Activated naive CD4-positive, alpha-beta T cell treated with anti-CD3 and anti-CD28 coated beads for 36 hours (primary cell): ENCODE measurements at regions not wholly inside any gene's neighbourhood (a gene's known extent, or its start where the extent isn't known, plus 50 kb on each side); places are given as distances from the start of the nearest gene placed in this dataset.
"Not testable (repeated sequence)": the region's sequence is repeated elsewhere in the genome, so short reads cannot be mapped to it uniquely, and the experiment has no call there.

Experiments used
- CTCF ChIA-PET: fragments of 350-600 bp; sonication (Branson Sonifier 250); formaldehyde crosslinking; loops from one replicate; lab custom pipeline; 2021; ENCODE audit warnings: antibody characterized with exemption; lab: Charles Lee
- DNase-seq: peaks from one replicate; pipeline ENCODE4 v3.0.0-alpha.2; 2020
- H3K27ac Mint-ChIP-seq: one replicate; pipeline ENCODE4 v1.8.0; 2021; ENCODE audit warnings: mild to moderate bottlenecking, mixed read lengths
- H3K27me3 Mint-ChIP-seq: one replicate; pipeline ENCODE4 v1.8.0; 2021; ENCODE audit warnings: low read depth, mixed read lengths
- H3K36me3 Mint-ChIP-seq: one replicate; pipeline ENCODE4 v1.8.0; 2021; ENCODE audit warnings: low read depth, mixed read lengths
- H3K4me1 Mint-ChIP-seq: one replicate; pipeline ENCODE4 v1.8.0; 2021; ENCODE audit warnings: low read depth, mixed read lengths
- H3K4me3 Mint-ChIP-seq: one replicate; pipeline ENCODE4 v1.8.0; 2021; ENCODE audit warnings: mild to moderate bottlenecking, moderate library complexity, mixed read lengths
- H3K9me3 Mint-ChIP-seq: one replicate; pipeline ENCODE4 v1.8.0; 2021; ENCODE audit warnings: mixed read lengths
- intact Hi-C: fragments of 100-400 bp; cut with micrococcal nuclease; formaldehyde crosslinking; loops from one replicate; pipeline ENCODE4 v1.15.1; 2023

- Mint-ChIP-seq H3K27me3 (peaks cover 5% of the 10 kb centered on the region), H3K9me3 (no peaks in the 10 kb centered on the region), H3K36me3 (no peaks in the 10 kb centered on the region), H3K4me1 (no peaks in the 10 kb centered on the region), H3K27ac (no peak overlapping the region), H3K4me3 (no peak overlapping the region)
- CTCF ChIA-PET, result no interaction called here
- intact Hi-C loops, result loop anchor here (10.0 kb wide), 1 partner anchor 654 kb away; no protein-coding TSS in a partner anchor
- DNase-seq, result no peak
Measured at GRCh38 chr20:47971058-47971791, 185.9 kb upstream of the SULF2 start.

GRCh38 chr20:47970282-47970903 lies 185.1 kb upstream of the SULF2 start:
- no peak overlapping the region for H3K27ac Mint-ChIP-seq
- no peaks in the 10 kb centered on the region for H3K4me1 Mint-ChIP-seq
- intact Hi-C loops, result loop anchor here (10.0 kb wide), 1 partner anchor 654 kb away; no protein-coding TSS in a partner anchor
- H3K9me3 Mint-ChIP-seq, result no peaks in the 10 kb centered on the region
- CTCF ChIA-PET, result no interaction called here
- DNase-seq, result no peak
- H3K36me3 Mint-ChIP-seq, result no peaks in the 10 kb centered on the region
- no peak overlapping the region for H3K4me3 Mint-ChIP-seq
- H3K27me3 Mint-ChIP-seq, result peaks cover 5% of the 10 kb centered on the region

GRCh38 chr20:47969426-47969825 lies 184.1 kb upstream of the SULF2 start:
- DNase-seq, result no peak
- intact Hi-C loops, result no loop called here
- no peaks in the 10 kb centered on the region for H3K9me3 Mint-ChIP-seq
- peaks cover 5% of the 10 kb centered on the region for H3K27me3 Mint-ChIP-seq
- H3K36me3 Mint-ChIP-seq, result no peaks in the 10 kb centered on the region
- H3K4me3 Mint-ChIP-seq, result no peak overlapping the region
- no peaks in the 10 kb centered on the region for H3K4me1 Mint-ChIP-seq
- H3K27ac Mint-ChIP-seq, result no peak overlapping the region
- CTCF ChIA-PET, result no interaction called here

DNA sequence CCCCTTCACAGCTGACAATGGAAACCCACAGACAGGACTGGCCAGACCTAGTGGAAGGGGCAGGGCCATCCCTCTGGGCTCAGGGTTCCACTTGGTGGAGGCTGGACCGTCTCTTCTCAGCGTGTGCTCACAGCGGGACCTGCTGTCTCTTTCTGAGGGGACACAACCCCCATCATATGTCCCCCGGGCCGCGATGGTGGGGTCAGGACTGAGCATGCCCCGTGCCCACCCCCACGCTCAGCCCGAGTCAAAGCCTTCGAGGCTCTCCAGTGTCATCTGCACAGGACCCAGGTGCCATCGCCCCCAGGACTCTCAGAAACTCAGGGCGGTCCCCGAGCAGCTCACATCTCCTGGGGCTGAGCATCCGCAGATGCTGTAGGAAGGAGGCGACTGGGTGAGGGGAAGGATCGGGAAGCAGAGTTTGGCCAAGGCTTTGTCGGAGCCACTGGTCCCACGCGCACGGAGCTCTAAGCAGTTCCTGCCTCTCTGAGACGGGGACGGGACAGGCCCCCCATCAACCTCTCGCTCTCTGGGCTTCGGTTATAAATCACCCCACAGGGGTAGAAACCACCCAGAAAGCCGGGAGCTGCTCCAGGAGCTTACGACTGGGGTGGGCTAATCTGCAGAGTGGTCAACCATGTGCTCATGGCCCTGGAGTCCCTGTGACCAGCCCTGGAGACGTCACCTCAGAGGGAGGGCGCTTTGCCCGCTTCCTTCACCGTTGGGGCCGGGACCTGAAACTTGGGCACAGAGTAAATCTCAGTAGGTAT lies 183.4 kb upstream of the SULF2 start:
- Mint-ChIP-seq H3K9me3 (no peaks in the 10 kb centered on the region), H3K27ac (no peak overlapping the region), H3K36me3 (no peaks in the 10 kb centered on the region), H3K4me3 (no peak overlapping the region), H3K4me1 (no peaks in the 10 kb centered on the region), H3K27me3 (peaks cover 5% of the 10 kb centered on the region)
- DNase-seq, result no peak
- CTCF ChIA-PET, result no interaction called here
- intact Hi-C loops, result no loop called here

GRCh38 chr20:47964149-47964548 lies 178.9 kb upstream of the SULF2 start:
- no peak overlapping the region for H3K27ac Mint-ChIP-seq
- no peaks in the 10 kb centered on the region for H3K4me1 Mint-ChIP-seq
- H3K27me3 Mint-ChIP-seq, result no peaks in the 10 kb centered on the region
- intact Hi-C loops, result no loop called here
- no peaks in the 10 kb centered on the region for H3K36me3 Mint-ChIP-seq
- no peak for DNase-seq
- CTCF ChIA-PET, result no interaction called here
- H3K4me3 Mint-ChIP-seq, result no peak overlapping the region
- H3K9me3 Mint-ChIP-seq, result no peaks in the 10 kb centered on the region

GRCh38 chr20:47963022-47963421 lies 177.7 kb upstream of the SULF2 start:
- Mint-ChIP-seq H3K4me1 (no peaks in the 10 kb centered on the region), H3K9me3 (no peaks in the 10 kb centered on the region), H3K27me3 (no peaks in the 10 kb centered on the region), H3K4me3 (no peak overlapping the region), H3K27ac (no peak overlapping the region), H3K36me3 (no peaks in the 10 kb centered on the region)
- intact Hi-C loops, result no loop called here
- no peak for DNase-seq
- CTCF ChIA-PET, result interaction anchor here (0.7 to 0.9 kb wide), 2 partner anchors 136 to 299 kb away, joined by 3 read pairs; no protein-coding TSS in a partner anchor

DNA sequence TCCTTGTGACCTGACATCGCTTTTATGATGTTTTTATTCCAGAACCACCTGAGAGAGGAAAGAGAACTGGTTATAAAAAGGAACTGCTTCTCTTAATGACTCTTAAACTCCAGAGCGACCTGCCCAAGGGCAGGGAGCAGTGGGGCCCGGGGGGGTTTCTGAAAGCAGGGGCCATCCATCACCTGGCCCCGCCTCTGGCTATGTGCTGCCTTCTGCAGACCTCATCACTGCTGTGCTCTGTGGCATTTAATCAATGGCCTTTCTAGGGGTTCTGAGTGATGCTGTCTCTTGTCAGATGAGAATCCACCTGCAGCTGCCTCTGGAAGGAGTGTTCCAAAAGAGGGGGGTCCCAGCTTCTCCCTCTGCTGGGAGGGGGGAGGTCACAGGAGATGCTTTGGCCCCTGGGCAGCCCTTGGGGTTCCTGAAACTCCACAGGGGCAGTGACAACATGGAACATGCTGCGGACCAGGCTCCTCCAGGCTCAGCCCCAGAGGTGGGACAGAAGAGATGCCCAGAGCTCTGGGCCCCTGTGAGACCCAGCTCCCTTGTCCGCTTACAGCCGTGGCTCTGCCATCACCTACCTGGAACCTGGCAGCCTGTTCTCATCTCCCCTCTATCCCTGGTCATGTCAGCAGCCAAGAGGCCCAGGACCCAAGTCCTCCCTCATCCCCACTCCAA lies 177.1 kb upstream of the SULF2 start:
- Mint-ChIP-seq H3K27ac (no peak overlapping the region), H3K9me3 (no peaks in the 10 kb centered on the region), H3K36me3 (no peaks in the 10 kb centered on the region), H3K27me3 (no peaks in the 10 kb centered on the region), H3K4me3 (no peak overlapping the region), H3K4me1 (no peaks in the 10 kb centered on the region)
- no peak for DNase-seq
- CTCF ChIA-PET, result interaction anchor here (0.7 to 0.9 kb wide), 2 partner anchors 135 to 299 kb away, joined by 3 read pairs; no protein-coding TSS in a partner anchor
- intact Hi-C loops, result no loop called here

GRCh38 chr20:47960769-47961541 lies 175.7 kb upstream of the SULF2 start:
- Mint-ChIP-seq H3K9me3 (no peaks in the 10 kb centered on the region), H3K36me3 (no peaks in the 10 kb centered on the region), H3K4me3 (no peak overlapping the region), H3K27me3 (no peaks in the 10 kb centered on the region), H3K4me1 (no peaks in the 10 kb centered on the region), H3K27ac (no peak overlapping the region)
- DNase-seq, result no peak
- CTCF ChIA-PET, result no interaction called here
- intact Hi-C loops, result no loop called here

- H3K9me3 Mint-ChIP-seq, result no peaks in the 10 kb centered on the region
- CTCF ChIA-PET, result no interaction called here
Measured at GRCh38 chr20:47960277-47960676, 175.0 kb upstream of the SULF2 start.

GRCh38 chr20:47957989-47958801 lies 172.9 kb upstream of the SULF2 start:
- H3K4me3 Mint-ChIP-seq, H3K9me3 Mint-ChIP-seq, H3K27ac Mint-ChIP-seq, intact Hi-C loops, H3K27me3 Mint-ChIP-seq, H3K36me3 Mint-ChIP-seq, H3K4me1 Mint-ChIP-seq, DNase-seq: not testable (repeated sequence)
- CTCF ChIA-PET, result interaction anchor here (0.6 kb wide), 1 partner anchor 232 kb away, joined by 3 read pairs; no protein-coding TSS in a partner anchor

More at GRCh38 chr20:47960277-47960676, 175.0 kb upstream of the SULF2 start:
- Mint-ChIP-seq H3K27me3 (no peaks in the 10 kb centered on the region), H3K36me3 (no peaks in the 10 kb centered on the region), H3K27ac (no peak overlapping the region), H3K4me1 (no peaks in the 10 kb centered on the region), H3K4me3 (no peak overlapping the region)
- no peak for DNase-seq
- intact Hi-C loops, result no loop called here

DNA sequence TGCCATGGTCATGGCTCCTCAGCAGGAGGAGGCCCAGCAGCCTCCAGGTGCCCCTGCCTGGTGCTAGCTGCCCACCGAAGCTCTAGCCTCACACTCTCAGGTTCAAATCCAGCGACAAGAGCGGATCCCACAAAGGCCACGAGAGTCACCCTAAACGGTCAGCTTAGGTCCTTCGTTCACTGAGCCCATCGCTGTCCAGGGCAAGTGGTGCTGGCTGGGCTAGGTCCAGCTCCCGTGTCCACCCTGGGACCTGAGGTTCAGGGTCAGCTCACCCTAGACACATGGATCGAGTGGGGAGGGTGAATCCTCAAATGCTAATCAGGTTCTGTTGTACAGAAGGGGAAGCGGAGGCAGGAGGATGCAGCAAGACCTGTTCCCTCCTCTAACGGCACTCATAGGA lies 171.9 kb upstream of the SULF2 start:
- Mint-ChIP-seq H3K27ac (no peak overlapping the region), H3K36me3 (no peaks in the 10 kb centered on the region), H3K4me3 (no peak overlapping the region), H3K4me1 (no peaks in the 10 kb centered on the region), H3K9me3 (no peaks in the 10 kb centered on the region), H3K27me3 (peaks cover 2% of the 10 kb centered on the region)
- no peak for DNase-seq
- intact Hi-C loops, result no loop called here
- CTCF ChIA-PET, result no interaction called here
